Stomach (tissue), 4 donors: ENCODE measurements at regions not wholly inside any gene's neighbourhood (a gene's known extent, or its start where the extent isn't known, plus 50 kb on each side); places are given as distances from the start of the nearest gene placed in this dataset.

Source experiments
- CTCF ChIP-seq, 7 experiments: fragments of 450-650 bp in 4 of 7; fragments of 200-600 bp in 3 of 7; sonication (generic) in 3 of 7; IDR thresholded peaks; one replicate each; pipeline ENCODE4 v1.5.1; 2016 to 2019; ENCODE audit warnings: antibody characterized with exemption in 7 of 7, control low read depth in 2 of 7, mild to moderate bottlenecking in 1 of 7
- POLR2A ChIP-seq, 4 donors: fragments of 450-650 bp; IDR thresholded peaks; one replicate each; pipeline ENCODE4 v1.6.1; 2016; ENCODE audit warnings: antibody characterized with exemption in 4 of 4, control low read depth in 2 of 4, mild to moderate bottlenecking in 1 of 4, moderate library complexity in 1 of 4
- POLR2AphosphoS5 ChIP-seq, 3 donors: sonication (generic); formaldehyde crosslinking; IDR thresholded peaks; one replicate each; pipeline ENCODE4 v1.6.1; 2016; ENCODE audit warnings: antibody characterized with exemption in 3 of 3

- TF ChIP-seq CTCF (IDR thresholded peaks at IDR 0.05) (no peak), POLR2AphosphoS5 (IDR thresholded peaks at IDR 0.05) (no peak), POLR2A (IDR thresholded peaks at IDR 0.05) (no peak)
Measured at GRCh38 chr6:996271-996852, 303.4 kb upstream of the EXOC2 start.
